DMS153 treated with DMSO at 0.1 percent for 48 hours (cell line): ENCODE measurements at regions not wholly inside any gene's neighbourhood (a gene's known extent, or its start where the extent isn't known, plus 50 kb on each side); places are given as distances from the start of the nearest gene placed in this dataset.
"Not testable (repeated sequence)": the region's sequence is repeated elsewhere in the genome, so short reads cannot be mapped to it uniquely, and the experiment has no call there.

ENCODE experiments used
- DNase-seq: peaks from one replicate; lab custom pipeline; 2025; ENCODE audit not compliant: unreplicated experiment; lab: John Stamatoyannopoulos, UW

DNA sequence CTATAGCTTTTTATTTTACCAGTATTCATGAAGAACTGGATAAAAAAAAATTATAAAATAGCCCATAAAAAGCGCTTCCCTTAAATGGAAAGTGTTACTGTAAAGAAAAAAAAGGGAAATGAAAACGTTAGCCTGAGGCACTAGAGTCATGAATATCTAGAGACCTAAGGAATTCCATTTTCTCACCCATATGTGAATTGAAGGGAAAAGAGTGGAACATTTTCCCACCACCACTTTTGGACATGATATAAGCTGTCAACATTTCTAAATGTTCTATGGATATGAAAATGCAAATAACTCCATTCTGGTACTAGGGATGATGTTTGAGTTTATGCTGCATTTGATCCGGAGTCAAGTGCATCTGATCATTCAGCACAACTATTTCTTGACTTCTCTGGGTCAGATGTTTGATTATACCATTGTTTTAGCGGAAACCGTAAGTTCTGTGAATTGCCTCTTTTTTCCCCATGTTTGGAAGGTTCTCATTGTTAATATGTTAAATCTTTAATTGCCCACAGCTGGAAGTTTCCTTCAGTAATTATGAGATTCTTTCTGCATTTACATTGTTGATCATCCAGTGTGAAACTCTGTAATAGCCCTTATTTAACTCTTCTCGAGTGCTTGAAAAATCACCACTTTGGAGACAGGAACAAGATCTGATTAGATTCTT lies 467.4 kb upstream of the SEMA6A start:
- DNase-seq = no peak

DNA sequence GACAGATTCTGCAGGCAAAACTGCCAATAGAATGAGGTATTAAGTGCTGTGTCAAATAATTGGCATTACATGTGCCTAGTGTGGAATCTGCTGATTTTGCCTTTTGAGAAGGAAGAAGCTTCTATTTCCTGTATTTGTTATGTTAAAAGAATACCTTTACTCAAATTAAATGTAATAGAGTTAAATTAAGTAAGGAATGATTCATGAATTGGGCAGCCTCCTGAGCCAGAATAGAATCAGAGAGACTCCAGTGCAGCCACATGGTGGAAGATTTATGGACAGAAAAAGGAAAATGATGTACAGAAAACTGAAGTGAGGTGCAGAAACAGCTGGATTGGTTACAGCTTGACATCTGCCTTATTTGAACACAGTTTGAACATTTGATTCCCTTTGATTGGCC lies 464.4 kb upstream of the SEMA6A start:
- no peak for DNase-seq

- DNase-seq = no peak
These were observed 452.8 kb upstream of the SEMA6A start for GRCh38 chr5:117027384-117027783.

DNA sequence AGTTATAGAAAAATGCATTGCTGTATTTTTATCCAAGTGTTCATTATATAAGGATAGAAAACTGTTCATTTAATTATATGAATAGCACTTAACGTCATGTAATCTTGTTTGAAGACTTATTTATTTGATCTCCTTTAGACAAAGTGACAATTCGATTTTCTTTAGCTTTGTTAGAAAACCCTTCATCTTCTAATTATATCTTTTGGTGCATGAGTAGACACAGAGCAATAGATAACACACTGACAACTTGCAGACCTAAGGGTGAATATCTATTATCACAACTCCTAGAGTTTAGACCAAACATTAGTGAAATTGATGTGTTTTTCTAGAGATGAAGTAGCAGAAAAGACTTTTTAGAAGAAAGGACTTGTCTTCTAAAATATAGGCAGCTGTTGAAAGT lies 446.4 kb upstream of the SEMA6A start:
- DNase-seq = no peak

GRCh38 chr5:117013280-117013877 lies 438.8 kb upstream of the SEMA6A start:
- no peak for DNase-seq

DNA sequence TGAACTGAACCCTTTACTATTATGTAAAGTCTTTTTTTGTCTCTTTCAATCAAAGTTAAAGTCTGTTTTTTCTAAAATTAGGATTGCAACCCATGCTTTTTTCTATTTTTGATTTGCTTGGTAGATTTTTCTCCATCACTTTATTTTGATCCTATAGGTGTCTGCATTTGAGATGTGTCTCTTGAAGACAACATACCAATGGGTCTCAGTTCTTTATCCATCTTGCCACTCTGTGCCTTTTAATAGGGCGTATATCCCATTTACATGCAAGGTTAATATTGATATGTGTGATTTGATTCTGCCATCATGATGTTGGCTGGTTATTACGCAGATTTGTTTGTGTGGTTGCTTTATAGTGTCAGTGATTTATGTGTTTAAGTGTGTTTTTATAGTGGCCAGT lies 436.0 kb upstream of the SEMA6A start:
- DNase-seq = no peak

DNA sequence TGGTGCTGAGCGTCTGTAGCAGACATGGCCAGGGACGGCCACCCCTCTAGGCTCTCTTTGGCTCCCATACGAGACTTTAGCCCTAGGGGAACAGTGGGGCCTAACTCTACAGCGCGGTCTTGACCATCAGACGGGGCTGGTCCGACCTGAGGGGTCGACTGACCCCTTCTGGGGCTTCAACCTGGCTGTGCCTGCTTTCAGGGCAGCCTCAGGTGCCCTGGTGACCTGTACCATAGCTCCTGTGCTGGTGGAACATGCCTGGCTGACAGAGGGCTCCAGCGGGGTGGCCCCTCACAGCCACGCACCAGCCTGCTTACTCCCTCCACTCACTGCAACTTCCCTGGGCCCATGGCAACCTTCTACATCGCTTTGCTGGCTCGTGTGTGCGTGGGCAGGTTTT lies 423.4 kb upstream of the SEMA6A start:
- no peak for DNase-seq

GRCh38 chr5:116992681-116993080 lies 418.1 kb upstream of the SEMA6A start:
- DNase-seq = no peak

DNA sequence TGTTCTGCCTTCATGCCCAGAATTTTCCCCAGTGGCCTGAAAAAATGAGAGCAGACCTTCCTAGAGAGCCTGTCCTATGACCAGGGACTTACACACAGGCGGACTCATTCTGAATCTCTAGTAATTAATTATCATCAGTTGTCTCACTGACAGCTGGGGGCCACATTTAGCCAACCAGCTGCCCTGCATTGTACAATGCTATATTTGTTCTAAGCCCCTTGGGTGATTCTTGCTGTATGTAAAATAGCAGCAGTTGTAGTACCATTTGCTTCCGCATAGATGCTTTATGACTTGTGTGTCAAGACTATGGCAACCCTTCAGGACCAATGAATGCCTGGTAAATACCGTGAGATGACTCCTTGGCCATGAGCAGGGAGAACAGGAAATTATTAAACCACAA lies 415.4 kb upstream of the SEMA6A start:
- DNase-seq = no peak

GRCh38 chr5:116982035-116982434 lies 407.4 kb upstream of the SEMA6A start:
- no peak for DNase-seq

GRCh38 chr5:116980581-116980980 lies 406.0 kb upstream of the SEMA6A start:
- DNase-seq = no peak

- no peak for DNase-seq
These were observed 402.1 kb upstream of the SEMA6A start for GRCh38 chr5:116976767-116977166.

DNA sequence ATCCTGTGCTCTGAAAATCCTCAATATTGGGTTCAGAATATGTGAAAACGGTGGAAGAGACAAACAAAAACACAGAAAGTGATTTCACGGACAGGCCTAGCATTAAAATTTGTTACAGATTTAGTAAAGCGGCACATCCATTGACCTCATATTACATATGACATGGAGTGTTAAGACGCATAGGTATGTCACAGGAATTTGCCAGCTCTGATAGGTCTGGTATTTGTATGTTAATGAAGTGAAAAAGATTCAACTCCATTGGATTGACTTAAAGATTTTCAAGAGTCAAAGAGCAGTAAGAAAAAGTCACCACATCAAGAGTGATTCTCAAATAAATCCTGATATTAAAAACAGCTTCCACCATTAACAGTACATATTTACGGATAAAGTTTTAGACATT lies 396.5 kb upstream of the SEMA6A start:
- no peak for DNase-seq

DNA sequence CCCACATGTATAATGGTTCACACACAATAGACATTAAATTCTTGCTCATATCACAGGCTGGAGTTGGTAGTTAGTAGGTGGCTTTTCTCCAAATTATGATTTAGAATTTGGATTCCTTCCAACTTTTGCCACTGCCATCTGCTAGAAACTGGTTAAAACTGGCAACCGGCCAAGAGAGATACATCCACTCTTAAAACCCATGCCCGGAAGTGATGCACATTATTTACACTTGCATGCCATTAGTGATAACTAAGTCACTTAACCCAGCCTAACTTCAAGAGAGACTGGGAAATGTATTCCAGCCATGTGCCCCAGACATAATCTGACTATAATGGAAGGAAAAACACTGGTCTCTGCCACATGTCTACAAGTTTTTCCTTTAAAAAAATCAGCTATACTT lies 395.7 kb upstream of the SEMA6A start:
- peak; percentile 37 for DNase-seq

DNA sequence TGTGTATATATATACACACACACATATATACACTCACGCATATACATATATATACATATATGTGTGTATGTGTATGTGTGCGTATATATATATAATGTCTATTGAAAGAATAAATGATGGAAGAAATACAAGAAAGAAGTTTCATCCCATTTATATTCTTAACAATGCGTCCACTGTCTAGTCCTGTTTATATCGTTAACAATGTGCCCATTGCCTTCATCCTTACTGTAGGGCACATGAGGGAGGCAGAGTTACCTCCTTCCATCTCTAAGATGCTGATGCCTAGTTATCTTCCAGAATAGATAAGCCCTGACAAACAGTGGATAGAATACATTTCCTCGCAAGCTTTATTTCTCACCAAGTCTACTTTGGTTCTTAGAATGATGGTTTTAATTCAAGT lies 389.8 kb upstream of the SEMA6A start:
- no peak for DNase-seq

- no peak for DNase-seq
These were observed 386.4 kb upstream of the SEMA6A start for GRCh38 chr5:116961021-116961420.

DNA sequence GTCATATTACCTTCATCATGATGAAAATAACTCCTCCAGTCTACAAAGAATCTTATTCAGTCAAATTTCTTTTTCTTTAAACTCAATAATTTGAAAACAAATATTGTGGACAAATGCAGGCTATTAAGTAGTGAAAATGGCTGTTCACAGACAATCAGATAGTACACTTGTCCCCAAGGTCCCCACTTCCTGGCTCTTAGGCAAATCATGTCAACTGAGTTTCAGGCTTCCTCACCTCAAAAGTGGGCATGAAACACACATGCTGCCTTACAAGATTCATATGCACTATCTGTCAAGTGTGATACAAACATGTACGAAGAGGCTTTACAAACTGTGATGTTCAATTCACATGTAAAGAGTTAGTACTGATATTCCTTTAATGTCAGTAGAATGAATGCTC lies 385.2 kb upstream of the SEMA6A start:
- no peak for DNase-seq

DNA sequence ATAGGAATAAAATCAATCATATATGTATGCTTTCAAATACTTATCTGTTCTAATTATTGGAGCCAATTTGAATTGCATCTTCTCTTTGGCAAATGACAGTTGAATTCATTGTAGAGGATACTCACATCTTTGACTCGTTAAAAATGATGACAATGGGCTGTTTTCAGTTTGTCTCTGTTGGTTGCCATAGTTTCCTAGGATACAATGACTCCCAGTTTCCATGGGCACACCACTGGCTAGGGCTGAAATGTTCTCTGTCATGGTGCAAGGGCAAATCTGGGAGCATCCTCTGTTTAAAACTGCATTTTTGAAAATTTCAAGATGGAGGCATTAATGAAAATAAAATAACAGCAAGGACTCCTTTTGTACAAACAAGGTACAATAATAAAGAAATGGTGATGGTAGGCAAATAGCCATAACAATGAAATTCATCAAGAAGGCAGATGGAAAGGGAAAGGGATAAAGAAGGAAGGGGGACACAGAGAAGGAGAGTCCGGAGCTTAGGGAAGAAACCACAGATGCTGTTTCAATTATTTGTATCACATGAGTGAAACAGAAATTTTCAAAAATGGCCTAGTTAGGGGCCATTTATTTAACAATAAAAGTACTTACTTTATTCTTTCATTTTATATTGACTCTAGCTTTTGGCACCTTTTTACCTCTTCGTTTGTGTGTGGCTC lies 378.8 kb upstream of the SEMA6A start:
- DNase-seq = no peak

DNA sequence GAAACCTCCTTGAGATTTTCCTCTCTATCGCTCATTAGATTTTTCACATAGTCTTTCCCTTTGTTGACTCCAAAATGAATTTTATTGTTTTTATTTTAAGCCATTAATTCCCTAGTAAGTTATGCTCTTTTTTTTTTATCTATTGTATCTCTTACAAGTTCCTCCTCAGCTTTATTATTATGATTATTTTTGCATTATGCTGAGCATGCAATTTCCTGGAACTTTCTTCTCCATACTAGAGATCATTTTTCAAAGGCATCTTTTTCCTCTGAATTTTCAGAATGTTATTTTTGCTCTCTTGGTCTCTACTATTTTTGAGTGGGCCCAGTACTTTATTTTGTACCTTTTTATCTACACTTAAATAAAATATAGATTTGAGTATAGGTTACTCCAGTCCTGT lies 376.6 kb upstream of the SEMA6A start:
- no peak for DNase-seq

GRCh38 chr5:116947691-116948528 lies 373.3 kb upstream of the SEMA6A start:
- DNase-seq = peak; percentile 9

DNA sequence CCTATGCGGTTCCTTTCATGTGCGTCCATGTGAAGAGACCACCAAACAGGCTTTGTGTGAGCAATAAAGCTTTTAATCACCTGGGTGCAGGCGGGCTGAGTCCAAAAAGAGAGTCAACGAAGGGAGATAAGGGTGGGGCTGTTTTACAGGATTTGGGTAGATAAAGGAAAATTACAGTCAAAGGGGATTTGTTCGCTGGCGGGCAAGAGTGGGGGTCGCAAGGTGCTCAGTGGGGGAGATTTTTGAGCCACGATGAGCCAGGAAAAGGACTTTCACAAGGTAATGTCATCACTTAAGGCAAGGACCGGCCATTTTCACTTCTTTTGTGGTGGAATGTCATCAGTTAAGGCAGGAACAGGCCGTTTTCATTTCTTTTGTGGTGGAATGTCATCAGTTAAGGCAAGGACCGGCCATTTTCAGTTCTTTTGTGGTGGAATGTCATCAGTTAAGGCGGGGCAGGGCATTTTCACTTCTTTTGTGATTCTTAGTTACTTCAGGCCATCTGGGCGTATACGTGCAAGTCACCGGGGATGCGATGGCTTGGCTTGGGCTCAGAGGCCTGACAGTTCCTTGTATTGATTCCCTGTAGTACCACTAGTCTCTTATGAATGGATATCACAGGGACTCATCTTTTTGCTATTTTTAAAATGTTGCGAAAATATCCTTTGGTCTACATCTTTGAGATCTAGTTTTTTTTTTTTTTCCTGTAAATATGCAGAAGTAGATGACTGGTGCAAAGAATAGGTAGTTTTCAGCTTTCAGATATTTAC lies 371.2 kb upstream of the SEMA6A start:
- DNase-seq = not testable (repeated sequence)
